ENCODE measurements at regions not wholly inside any gene's neighbourhood (a gene's known extent, or its start where the extent isn't known, plus 50 kb on each side); places are given as distances from the start of the nearest gene placed in this dataset.

- DNase-seq (ENCODE audit: low read depth in 3 of 3, low spot score in 2 of 3), result no peak
Measured at GRCh38 chr4:4808086-4808485, 51.4 kb upstream of the MSX1 start.

GRCh38 chr4:4805887-4806286 lies 53.6 kb upstream of the MSX1 start:
- no peak for DNase-seq (ENCODE audit: low read depth in 3 of 3, low spot score in 2 of 3)

GRCh38 chr4:4803912-4804296 lies 55.6 kb upstream of the MSX1 start:
- no peak for DNase-seq (ENCODE audit: low read depth in 3 of 3, low spot score in 2 of 3)

- no peak for DNase-seq (ENCODE audit: low read depth in 3 of 3, low spot score in 2 of 3)
Measured at GRCh38 chr4:4803216-4803911, 56.1 kb upstream of the MSX1 start.

- DNase-seq (ENCODE audit: low read depth in 3 of 3, low spot score in 2 of 3), result no peak
Measured at GRCh38 chr4:4800646-4801408, 58.6 kb upstream of the MSX1 start.

GRCh38 chr4:4794421-4794820 lies 65.0 kb upstream of the MSX1 start:
- no peak for DNase-seq (ENCODE audit: low read depth in 3 of 3, low spot score in 2 of 3)

- no peak for DNase-seq (ENCODE audit: low read depth in 3 of 3, low spot score in 2 of 3)
Measured at GRCh38 chr4:4792466-4792865, 67.0 kb upstream of the MSX1 start.

GRCh38 chr4:4791299-4792111 lies 68.0 kb upstream of the MSX1 start:
- no peak for DNase-seq (ENCODE audit: low read depth in 3 of 3, low spot score in 2 of 3)

GRCh38 chr4:4789462-4789861 lies 70.0 kb upstream of the MSX1 start:
- no peak for DNase-seq (ENCODE audit: low read depth in 3 of 3, low spot score in 2 of 3)

- no peak for DNase-seq (ENCODE audit: low read depth in 3 of 3, low spot score in 2 of 3)
Measured at GRCh38 chr4:4788573-4788972, 70.9 kb upstream of the MSX1 start.

- no peak for DNase-seq (ENCODE audit: low read depth in 3 of 3, low spot score in 2 of 3)
Measured at GRCh38 chr4:4787421-4787820, 72.0 kb upstream of the MSX1 start.

GRCh38 chr4:4784379-4784778 lies 75.1 kb upstream of the MSX1 start:
- no peak for DNase-seq (ENCODE audit: low read depth in 3 of 3, low spot score in 2 of 3)

GRCh38 chr4:4783847-4784246 lies 75.6 kb upstream of the MSX1 start:
- no peak for DNase-seq (ENCODE audit: low read depth in 3 of 3, low spot score in 2 of 3)

GRCh38 chr4:4782969-4783368 lies 76.5 kb upstream of the MSX1 start:
- DNase-seq (ENCODE audit: low read depth in 3 of 3, low spot score in 2 of 3), result no peak

- DNase-seq (ENCODE audit: low read depth in 3 of 3, low spot score in 2 of 3), result no peak
Measured at GRCh38 chr4:4781936-4782707, 77.3 kb upstream of the MSX1 start.

- DNase-seq (ENCODE audit: low read depth in 3 of 3, low spot score in 2 of 3), result no peak
Measured at GRCh38 chr4:4780729-4781244, 78.7 kb upstream of the MSX1 start.

GRCh38 chr4:4779486-4779885 lies 80.0 kb upstream of the MSX1 start:
- no peak for DNase-seq (ENCODE audit: low read depth in 3 of 3, low spot score in 2 of 3)

- DNase-seq (ENCODE audit: low read depth in 3 of 3, low spot score in 2 of 3), result no peak
Measured at GRCh38 chr4:4779054-4779453, 80.4 kb upstream of the MSX1 start.

- DNase-seq (ENCODE audit: low read depth in 3 of 3, low spot score in 2 of 3), result no peak
Measured at GRCh38 chr4:4778554-4778953, 80.9 kb upstream of the MSX1 start.

GRCh38 chr4:4776934-4777333 lies 82.5 kb upstream of the MSX1 start:
- no peak for DNase-seq (ENCODE audit: low read depth in 3 of 3, low spot score in 2 of 3)

GRCh38 chr4:4776335-4776734 lies 83.1 kb upstream of the MSX1 start:
- no peak for DNase-seq (ENCODE audit: low read depth in 3 of 3, low spot score in 2 of 3)
